Gastroesophageal sphincter (tissue), 3 donors: ENCODE measurements at regions not wholly inside any gene's neighbourhood (a gene's known extent, or its start where the extent isn't known, plus 50 kb on each side); places are given as distances from the start of the nearest gene placed in this dataset.

Source experiments
- CTCF ChIP-seq, 4 experiments: fragments of 200-600 bp in 2 of 4; fragments of 450-650 bp in 2 of 4; sonication (generic) in 1 of 4; IDR thresholded peaks; one replicate each; pipeline ENCODE4 v1.5.1; 2017 to 2019; ENCODE audit warnings: antibody characterized with exemption in 4 of 4, mild to moderate bottlenecking in 2 of 4, moderate library complexity in 2 of 4
- POLR2AphosphoS5 ChIP-seq: sonication (generic); formaldehyde crosslinking; IDR thresholded peaks from one replicate; pipeline ENCODE4 v1.6.1; 2017; ENCODE audit warnings: antibody characterized with exemption

- TF ChIP-seq POLR2AphosphoS5 (no peak), CTCF (IDR thresholded peaks at IDR 0.05) (no peak)
These were observed 102.4 kb upstream of the FIBIN start for GRCh38 chr11:26891501-26891900.
